LNCaP clone FGC (cell line): ENCODE measurements at regions not wholly inside any gene's neighbourhood (a gene's known extent, or its start where the extent isn't known, plus 50 kb on each side); places are given as distances from the start of the nearest gene placed in this dataset.

Experiments used
- DNase-seq: peaks from one replicate; pipeline ENCODE4 v3.0.0-alpha.2; 2011; ENCODE audit warnings: low read depth
- H3K4me3 ChIP-seq: 2 replicates; pipeline ENCODE4 v1.5.1; 2011; ENCODE audit warnings: mild to moderate bottlenecking, low read depth, low read length, control low read depth
- CTCF ChIP-seq: IDR thresholded peaks from 2 replicates; pipeline ENCODE4 v1.5.1; 2012; ENCODE audit warnings: mild to moderate bottlenecking; ENCODE audit not compliant: control insufficient read depth, insufficient read depth; ENCODE audit errors: extremely low read depth

- no peak overlapping the region for H3K4me3 ChIP-seq
Measured at GRCh38 chr18:45332871-45333270, 282.4 kb upstream of the SLC14A2 start.

GRCh38 chr18:45334191-45334590 lies 281.1 kb upstream of the SLC14A2 start:
- no peak overlapping the region for H3K4me3 ChIP-seq
- TF ChIP-seq CTCF, result no peak
- no peak for DNase-seq

More at GRCh38 chr18:45332871-45333270, 282.4 kb upstream of the SLC14A2 start:
- TF ChIP-seq CTCF, result no peak
- DNase-seq, result no peak

GRCh38 chr18:45335282-45336043 lies 279.8 kb upstream of the SLC14A2 start:
- DNase-seq, result peak; percentile 30
- TF ChIP-seq CTCF, result no peak
- H3K4me3 ChIP-seq, result no peak overlapping the region

GRCh38 chr18:45336448-45336847 lies 278.8 kb upstream of the SLC14A2 start:
- H3K4me3 ChIP-seq, result no peak overlapping the region
- DNase-seq, result no peak
- no peak for TF ChIP-seq CTCF

GRCh38 chr18:45337477-45337876 lies 277.8 kb upstream of the SLC14A2 start:
- no peak for DNase-seq
- H3K4me3 ChIP-seq, result no peak overlapping the region
- no peak for TF ChIP-seq CTCF

GRCh38 chr18:45339810-45340550 lies 275.3 kb upstream of the SLC14A2 start:
- H3K4me3 ChIP-seq, result no peak overlapping the region
- DNase-seq, result no peak
- no peak for TF ChIP-seq CTCF
